ENCODE measurements at regions not wholly inside any gene's neighbourhood (a gene's known extent, or its start where the extent isn't known, plus 50 kb on each side); places are given as distances from the start of the nearest gene placed in this dataset.

DNA sequence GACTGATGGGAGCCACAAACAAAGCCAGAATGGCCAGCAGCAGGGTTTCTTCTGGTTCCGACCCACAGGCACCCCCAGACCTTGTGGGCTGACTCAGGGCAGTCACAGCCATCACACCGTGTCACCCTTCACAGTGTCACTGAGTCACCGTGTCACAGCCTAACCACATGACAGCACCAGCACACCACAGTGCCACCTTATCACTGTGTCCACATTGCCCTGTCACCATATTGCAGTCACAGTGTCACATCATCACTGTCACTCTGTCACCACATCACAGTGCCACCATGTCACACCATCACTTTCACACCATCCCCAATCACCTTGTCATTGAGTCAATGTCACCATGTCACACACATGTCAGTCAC lies 77.0 kb downstream of the OAT start:
- H3K27ac Mint-ChIP-seq, result no peak overlapping the region
- POLR2A ChIA-PET, result no interaction called here
- no peaks in the 10 kb centered on the region for H3K27me3 Mint-ChIP-seq (ENCODE audit: low read depth)
- DNase-seq (ENCODE audit: low spot score), result no peak
- H3K4me3 Mint-ChIP-seq, result no peak overlapping the region
- no peak for ATAC-seq
- TF ChIP-seq EMX1 (CRISPR knock-in tag; IDR thresholded peaks at IDR 0.05) (no peak), TEAD1 (CRISPR knock-in tag; IDR thresholded peaks at IDR 0.05) (no peak)
- TF ChIP-seq, protein P1, sequence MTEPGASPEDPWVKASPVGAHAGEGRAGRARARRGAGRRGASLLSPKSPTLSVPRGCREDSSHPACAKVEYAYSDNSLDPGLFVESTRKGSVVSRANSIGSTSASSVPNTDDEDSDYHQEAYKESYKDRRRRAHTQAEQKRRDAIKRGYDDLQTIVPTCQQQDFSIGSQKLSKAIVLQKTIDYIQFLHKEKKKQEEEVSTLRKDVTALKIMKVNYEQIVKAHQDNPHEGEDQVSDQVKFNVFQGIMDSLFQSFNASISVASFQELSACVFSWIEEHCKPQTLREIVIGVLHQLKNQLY (CRISPR knock-in tag; IDR thresholded peaks at IDR 0.05), result no peak
- H3K36me3 Mint-ChIP-seq, result no peaks in the 10 kb centered on the region
- H3K9me3 Mint-ChIP-seq, result 0 out of 2 replicates have a peak, but pooled peaks cover 4% of the 10 kb centered on the region
- CTCF ChIA-PET, result no interaction called here
- no peaks in the 10 kb centered on the region for H3K4me1 Mint-ChIP-seq

DNA sequence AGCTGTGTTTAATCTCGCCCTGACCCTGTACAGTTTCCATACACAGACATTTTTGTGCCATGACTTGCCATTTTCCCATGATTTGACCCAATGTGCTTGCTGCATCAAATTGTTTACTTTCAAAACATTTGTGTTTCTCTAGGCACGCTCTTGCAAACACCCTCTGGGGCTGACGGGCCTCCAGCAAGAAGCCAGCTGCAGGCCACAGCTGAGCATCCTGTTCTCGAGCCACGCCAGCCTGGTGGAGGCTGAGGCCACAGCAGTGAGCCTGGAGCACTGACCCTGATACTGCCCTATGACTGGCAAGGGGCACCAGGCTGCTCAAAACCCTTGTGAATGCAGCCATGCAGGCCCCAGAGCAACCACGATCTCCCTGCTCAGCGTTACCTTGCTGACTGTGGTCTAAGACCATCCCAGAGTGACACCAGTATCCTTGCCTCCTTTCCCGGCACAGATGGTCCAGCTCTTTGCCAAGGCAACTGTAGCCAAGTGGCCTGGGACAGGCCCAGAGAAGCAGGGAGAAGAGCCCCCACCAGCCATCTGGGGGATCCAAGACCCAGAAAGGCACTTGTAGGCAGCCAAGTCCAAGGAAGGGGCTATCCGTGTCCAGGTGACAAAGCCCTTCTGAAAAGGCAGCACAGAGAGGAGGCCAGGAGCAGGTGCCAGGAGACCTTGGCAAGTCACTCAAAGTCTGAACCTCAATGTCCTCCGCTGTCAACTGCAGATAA lies 78.5 kb downstream of the OAT start:
- no peak for ATAC-seq
- Mint-ChIP-seq H3K4me1 (no peaks in the 10 kb centered on the region), H3K27ac (no peak overlapping the region), H3K36me3 (0 out of 2 replicates have a peak, but pooled peaks cover 2% of the 10 kb centered on the region), H3K4me3 (no peak overlapping the region), H3K27me3 (ENCODE audit: low read depth) (no peaks in the 10 kb centered on the region; the same call in 1 of the 2 replicates), H3K9me3 (peaks cover 16% of the 10 kb centered on the region)
- ChIA-PET CTCF (no interaction called here), POLR2A (no interaction called here)
- no peak for DNase-seq (ENCODE audit: low spot score)
- TF ChIP-seq, protein P2, sequence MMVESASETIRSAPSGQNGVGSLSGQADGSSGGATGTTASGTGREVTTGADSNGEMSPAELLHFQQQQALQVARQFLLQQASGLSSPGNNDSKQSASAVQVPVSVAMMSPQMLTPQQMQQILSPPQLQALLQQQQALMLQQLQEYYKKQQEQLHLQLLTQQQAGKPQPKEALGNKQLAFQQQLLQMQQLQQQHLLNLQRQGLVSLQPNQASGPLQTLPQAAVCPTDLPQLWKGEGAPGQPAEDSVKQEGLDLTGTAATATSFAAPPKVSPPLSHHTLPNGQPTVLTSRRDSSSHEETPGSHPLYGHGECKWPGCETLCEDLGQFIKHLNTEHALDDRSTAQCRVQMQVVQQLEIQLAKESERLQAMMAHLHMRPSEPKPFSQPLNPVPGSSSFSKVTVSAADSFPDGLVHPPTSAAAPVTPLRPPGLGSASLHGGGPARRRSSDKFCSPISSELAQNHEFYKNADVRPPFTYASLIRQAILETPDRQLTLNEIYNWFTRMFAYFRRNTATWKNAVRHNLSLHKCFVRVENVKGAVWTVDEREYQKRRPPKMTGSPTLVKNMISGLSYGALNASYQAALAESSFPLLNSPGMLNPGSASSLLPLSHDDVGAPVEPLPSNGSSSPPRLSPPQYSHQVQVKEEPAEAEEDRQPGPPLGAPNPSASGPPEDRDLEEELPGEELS (CRISPR knock-in tag; IDR thresholded peaks at IDR 0.05), result no peak
- TF ChIP-seq NR3C1 (CRISPR knock-in tag; conservative IDR thresholded peaks at IDR 0.05; ENCODE audit: low read depth), result no peak
- no peak for TF ChIP-seq JAZF1 (CRISPR knock-in tag; IDR thresholded peaks at IDR 0.05)
- no peak for TF ChIP-seq CBFB (CRISPR knock-in tag; IDR thresholded peaks at IDR 0.05; ENCODE audit: low read depth)
- no peak for TF ChIP-seq GABPB1 (CRISPR knock-in tag; IDR thresholded peaks at IDR 0.05)
- TF ChIP-seq, protein P3, sequence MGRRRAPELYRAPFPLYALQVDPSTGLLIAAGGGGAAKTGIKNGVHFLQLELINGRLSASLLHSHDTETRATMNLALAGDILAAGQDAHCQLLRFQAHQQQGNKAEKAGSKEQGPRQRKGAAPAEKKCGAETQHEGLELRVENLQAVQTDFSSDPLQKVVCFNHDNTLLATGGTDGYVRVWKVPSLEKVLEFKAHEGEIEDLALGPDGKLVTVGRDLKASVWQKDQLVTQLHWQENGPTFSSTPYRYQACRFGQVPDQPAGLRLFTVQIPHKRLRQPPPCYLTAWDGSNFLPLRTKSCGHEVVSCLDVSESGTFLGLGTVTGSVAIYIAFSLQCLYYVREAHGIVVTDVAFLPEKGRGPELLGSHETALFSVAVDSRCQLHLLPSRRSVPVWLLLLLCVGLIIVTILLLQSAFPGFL (CRISPR knock-in tag; IDR thresholded peaks at IDR 0.05; ENCODE audit: borderline replicate concordance), result no peak
- no peak for TF ChIP-seq SP1 (CRISPR knock-in tag; conservative IDR thresholded peaks at IDR 0.05)
- no peak for TF ChIP-seq MXD4 (CRISPR knock-in tag; IDR thresholded peaks at IDR 0.05; ENCODE audit: borderline replicate concordance)
- TF ChIP-seq ZNF263 (CRISPR knock-in tag; IDR thresholded peaks at IDR 0.05; ENCODE audit: low read depth), result no peak
- TF ChIP-seq, protein P4, sequence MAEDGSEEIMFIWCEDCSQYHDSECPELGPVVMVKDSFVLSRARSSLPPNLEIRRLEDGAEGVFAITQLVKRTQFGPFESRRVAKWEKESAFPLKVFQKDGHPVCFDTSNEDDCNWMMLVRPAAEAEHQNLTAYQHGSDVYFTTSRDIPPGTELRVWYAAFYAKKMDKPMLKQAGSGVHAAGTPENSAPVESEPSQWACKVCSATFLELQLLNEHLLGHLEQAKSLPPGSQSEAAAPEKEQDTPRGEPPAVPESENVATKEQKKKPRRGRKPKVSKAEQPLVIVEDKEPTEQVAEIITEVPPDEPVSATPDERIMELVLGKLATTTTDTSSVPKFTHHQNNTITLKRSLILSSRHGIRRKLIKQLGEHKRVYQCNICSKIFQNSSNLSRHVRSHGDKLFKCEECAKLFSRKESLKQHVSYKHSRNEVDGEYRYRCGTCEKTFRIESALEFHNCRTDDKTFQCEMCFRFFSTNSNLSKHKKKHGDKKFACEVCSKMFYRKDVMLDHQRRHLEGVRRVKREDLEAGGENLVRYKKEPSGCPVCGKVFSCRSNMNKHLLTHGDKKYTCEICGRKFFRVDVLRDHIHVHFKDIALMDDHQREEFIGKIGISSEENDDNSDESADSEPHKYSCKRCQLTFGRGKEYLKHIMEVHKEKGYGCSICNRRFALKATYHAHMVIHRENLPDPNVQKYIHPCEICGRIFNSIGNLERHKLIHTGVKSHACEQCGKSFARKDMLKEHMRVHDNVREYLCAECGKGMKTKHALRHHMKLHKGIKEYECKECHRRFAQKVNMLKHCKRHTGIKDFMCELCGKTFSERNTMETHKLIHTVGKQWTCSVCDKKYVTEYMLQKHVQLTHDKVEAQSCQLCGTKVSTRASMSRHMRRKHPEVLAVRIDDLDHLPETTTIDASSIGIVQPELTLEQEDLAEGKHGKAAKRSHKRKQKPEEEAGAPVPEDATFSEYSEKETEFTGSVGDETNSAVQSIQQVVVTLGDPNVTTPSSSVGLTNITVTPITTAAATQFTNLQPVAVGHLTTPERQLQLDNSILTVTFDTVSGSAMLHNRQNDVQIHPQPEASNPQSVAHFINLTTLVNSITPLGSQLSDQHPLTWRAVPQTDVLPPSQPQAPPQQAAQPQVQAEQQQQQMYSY (CRISPR knock-in tag; IDR thresholded peaks at IDR 0.05), result no peak
- no peak for TF ChIP-seq TP53 (CRISPR knock-in tag; IDR thresholded peaks at IDR 0.05)
- no peak for TF ChIP-seq NFATC4 (CRISPR knock-in tag; IDR thresholded peaks at IDR 0.05)
- TF ChIP-seq CREB1 (CRISPR knock-in tag; IDR thresholded peaks at IDR 0.05), result no peak
- TF ChIP-seq, protein P5, sequence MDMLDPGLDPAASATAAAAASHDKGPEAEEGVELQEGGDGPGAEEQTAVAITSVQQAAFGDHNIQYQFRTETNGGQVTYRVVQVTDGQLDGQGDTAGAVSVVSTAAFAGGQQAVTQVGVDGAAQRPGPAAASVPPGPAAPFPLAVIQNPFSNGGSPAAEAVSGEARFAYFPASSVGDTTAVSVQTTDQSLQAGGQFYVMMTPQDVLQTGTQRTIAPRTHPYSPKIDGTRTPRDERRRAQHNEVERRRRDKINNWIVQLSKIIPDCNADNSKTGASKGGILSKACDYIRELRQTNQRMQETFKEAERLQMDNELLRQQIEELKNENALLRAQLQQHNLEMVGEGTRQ (CRISPR knock-in tag; IDR thresholded peaks at IDR 0.05), result no peak
- TF ChIP-seq, protein P6, sequence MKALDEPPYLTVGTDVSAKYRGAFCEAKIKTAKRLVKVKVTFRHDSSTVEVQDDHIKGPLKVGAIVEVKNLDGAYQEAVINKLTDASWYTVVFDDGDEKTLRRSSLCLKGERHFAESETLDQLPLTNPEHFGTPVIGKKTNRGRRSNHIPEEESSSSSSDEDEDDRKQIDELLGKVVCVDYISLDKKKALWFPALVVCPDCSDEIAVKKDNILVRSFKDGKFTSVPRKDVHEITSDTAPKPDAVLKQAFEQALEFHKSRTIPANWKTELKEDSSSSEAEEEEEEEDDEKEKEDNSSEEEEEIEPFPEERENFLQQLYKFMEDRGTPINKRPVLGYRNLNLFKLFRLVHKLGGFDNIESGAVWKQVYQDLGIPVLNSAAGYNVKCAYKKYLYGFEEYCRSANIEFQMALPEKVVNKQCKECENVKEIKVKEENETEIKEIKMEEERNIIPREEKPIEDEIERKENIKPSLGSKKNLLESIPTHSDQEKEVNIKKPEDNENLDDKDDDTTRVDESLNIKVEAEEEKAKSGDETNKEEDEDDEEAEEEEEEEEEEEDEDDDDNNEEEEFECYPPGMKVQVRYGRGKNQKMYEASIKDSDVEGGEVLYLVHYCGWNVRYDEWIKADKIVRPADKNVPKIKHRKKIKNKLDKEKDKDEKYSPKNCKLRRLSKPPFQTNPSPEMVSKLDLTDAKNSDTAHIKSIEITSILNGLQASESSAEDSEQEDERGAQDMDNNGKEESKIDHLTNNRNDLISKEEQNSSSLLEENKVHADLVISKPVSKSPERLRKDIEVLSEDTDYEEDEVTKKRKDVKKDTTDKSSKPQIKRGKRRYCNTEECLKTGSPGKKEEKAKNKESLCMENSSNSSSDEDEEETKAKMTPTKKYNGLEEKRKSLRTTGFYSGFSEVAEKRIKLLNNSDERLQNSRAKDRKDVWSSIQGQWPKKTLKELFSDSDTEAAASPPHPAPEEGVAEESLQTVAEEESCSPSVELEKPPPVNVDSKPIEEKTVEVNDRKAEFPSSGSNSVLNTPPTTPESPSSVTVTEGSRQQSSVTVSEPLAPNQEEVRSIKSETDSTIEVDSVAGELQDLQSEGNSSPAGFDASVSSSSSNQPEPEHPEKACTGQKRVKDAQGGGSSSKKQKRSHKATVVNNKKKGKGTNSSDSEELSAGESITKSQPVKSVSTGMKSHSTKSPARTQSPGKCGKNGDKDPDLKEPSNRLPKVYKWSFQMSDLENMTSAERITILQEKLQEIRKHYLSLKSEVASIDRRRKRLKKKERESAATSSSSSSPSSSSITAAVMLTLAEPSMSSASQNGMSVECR (CRISPR knock-in tag; IDR thresholded peaks at IDR 0.05; ENCODE audit: borderline replicate concordance), result no peak
- TF ChIP-seq ESRRA (CRISPR knock-in tag; IDR thresholded peaks at IDR 0.05; ENCODE audit: borderline replicate concordance), result no peak

All from WTC11 (cell line).